ENCODE measurements at regions not wholly inside any gene's neighbourhood (a gene's known extent, or its start where the extent isn't known, plus 50 kb on each side); places are given as distances from the start of the nearest gene placed in this dataset.

- TF ChIP-seq TARDBP (IDR thresholded peaks at IDR 0.05) (no peak), ZNF644 (tag; IDR thresholded peaks at IDR 0.05; ENCODE audit: low read depth) (no peak), ZNF583 (CRISPR knock-in tag; IDR thresholded peaks at IDR 0.05) (no peak), CREB3 (tag; conservative IDR thresholded peaks at IDR 0.05; ENCODE audit: low read depth) (no peak)
Measured at GRCh38 chr9:103169798-103170197, 174.7 kb downstream of the CYLC2 start.
